ENCODE measurements at regions not wholly inside any gene's neighbourhood (a gene's known extent, or its start where the extent isn't known, plus 50 kb on each side); places are given as distances from the start of the nearest gene placed in this dataset.

DNA sequence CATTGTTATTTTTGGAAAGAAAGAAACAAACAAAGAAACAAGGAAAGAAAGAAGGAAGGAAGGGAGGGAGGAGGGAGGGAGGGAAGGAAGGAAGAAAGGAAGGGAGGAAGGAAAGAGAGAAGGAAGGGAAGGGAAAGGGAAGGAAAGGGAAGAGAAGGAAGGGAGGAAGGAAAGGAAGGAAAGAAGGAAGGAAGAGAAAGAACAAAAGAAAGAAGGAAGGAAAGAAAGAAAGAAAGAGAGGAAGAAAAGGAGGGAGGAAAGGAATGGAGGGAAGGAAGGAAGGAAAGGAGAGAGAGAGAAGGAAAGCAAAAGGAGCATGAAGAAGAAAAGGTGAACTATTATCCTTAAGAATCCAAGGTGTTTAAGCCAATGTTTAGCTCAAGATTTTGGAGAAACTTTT lies 262.7 kb upstream of the STT3B start:
- Mint-ChIP-seq H3K4me3 (no peak overlapping the region), H3K36me3 (ENCODE audit: low read depth) (no peaks in the 10 kb centered on the region), H3K4me1 (ENCODE audit: low read depth) (peaks cover 5% of the 10 kb centered on the region), H3K27me3 (no peaks in the 10 kb centered on the region), H3K9me3 (no peaks in the 10 kb centered on the region), H3K27ac (no peak overlapping the region)

DNA sequence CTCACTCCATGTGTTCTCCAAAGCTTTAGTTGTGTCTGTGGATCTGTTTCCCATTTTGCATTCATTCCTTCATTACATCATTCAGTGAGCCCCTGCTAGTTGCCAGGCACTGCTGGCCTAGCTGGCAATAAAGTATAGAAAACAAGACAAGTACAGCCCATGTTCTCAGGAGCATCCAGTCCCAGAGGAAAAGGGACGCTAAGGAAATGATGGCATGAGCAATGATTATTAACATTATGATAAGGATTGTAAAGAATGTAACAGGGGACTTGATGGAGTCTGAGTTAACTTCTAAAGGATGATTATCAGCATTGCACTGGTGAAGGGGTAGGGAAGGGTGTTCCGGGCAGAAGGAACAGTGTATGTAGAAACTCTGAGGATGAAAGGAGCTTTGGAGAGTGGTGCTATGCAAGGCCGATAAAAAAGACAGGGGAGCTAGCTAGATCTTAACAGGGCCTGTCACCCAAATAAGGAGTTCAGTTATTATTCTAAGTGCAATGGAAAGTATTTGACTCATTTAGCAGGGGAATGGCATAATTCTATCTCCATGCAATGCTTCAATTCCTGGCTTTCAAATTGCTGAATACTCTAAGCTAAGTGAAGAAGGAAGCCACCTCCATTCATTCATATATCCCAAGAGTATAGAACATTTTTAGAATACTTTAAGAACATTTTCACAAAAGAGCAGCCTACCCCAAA lies 258.2 kb upstream of the STT3B start:
- Mint-ChIP-seq H3K27me3 (no peaks in the 10 kb centered on the region), H3K4me3 (no peak overlapping the region), H3K36me3 (ENCODE audit: low read depth) (no peaks in the 10 kb centered on the region), H3K27ac (no peak overlapping the region), H3K9me3 (no peaks in the 10 kb centered on the region), H3K4me1 (ENCODE audit: low read depth) (no peaks in the 10 kb centered on the region)

DNA sequence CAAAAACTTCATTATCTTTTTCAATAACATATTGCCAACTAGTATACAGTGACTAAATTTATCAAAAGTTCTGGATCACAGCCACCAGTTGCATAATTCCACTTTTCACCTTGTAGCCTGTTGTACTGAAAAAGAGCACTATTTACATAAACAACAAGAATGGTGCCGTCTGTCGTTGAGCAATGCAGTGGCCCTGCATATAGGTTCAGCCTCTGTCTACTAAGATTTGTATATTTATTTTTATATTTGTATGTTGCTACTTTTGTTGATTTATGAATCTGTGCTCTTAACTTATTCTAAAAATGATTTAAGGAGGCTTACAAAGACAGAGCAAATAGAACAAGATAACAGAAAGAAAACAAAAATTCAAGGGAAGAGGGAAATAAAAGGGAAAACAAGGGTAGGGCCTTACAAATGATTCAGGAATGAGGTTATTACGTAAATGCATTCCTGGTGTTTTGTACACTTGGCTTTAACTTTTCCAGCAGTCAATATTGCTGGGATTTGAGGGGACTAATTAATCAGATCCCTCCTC lies 257.6 kb upstream of the STT3B start:
- Mint-ChIP-seq H3K27me3 (no peaks in the 10 kb centered on the region), H3K27ac (no peak overlapping the region), H3K9me3 (no peaks in the 10 kb centered on the region), H3K4me1 (ENCODE audit: low read depth) (no peaks in the 10 kb centered on the region), H3K36me3 (ENCODE audit: low read depth) (no peaks in the 10 kb centered on the region), H3K4me3 (no peak overlapping the region)

DNA sequence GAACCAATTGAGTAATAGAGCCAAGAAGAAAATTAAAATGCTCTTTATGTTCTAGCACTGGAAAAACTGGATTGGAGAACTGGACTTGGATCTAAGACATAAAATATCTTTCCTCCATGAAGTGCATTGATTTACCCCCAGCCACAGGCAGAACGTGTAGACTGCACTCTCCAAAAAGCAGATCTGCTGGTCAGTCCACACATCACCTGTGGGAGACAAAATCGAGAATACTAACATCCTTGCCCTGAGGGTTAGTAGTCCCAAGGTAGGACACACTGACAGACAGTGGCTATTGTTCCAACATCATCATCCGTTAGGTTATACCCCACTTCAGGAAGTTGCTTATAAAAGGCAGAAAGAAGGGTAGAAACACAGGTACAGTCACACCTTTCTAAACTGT lies 257.1 kb upstream of the STT3B start:
- Mint-ChIP-seq H3K27ac (no peak overlapping the region), H3K4me1 (ENCODE audit: low read depth) (no peaks in the 10 kb centered on the region), H3K9me3 (no peaks in the 10 kb centered on the region), H3K36me3 (ENCODE audit: low read depth) (no peaks in the 10 kb centered on the region), H3K27me3 (no peaks in the 10 kb centered on the region), H3K4me3 (no peak overlapping the region)

DNA sequence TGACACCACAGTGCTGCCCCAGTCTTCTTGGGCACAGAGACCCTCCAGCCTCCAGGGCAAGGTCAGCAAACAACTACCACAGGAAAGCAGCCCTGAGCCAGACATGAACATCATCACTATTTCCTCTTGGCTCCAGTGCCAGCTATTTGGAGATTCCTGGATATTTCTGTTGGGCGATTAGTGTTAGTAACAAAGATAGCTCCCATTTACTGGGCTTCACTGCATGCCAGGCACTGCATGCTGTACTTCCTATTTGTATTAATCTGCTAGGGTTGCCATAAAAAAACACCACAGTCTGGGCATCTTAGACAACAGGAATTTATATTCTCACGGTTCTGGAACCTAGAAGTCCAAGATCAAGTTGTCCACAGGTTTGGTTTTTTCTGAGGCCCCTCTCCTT lies 255.1 kb upstream of the STT3B start:
- Mint-ChIP-seq H3K27me3 (no peaks in the 10 kb centered on the region), H3K4me3 (no peak overlapping the region), H3K4me1 (ENCODE audit: low read depth) (no peaks in the 10 kb centered on the region), H3K36me3 (ENCODE audit: low read depth) (no peaks in the 10 kb centered on the region), H3K27ac (no peak overlapping the region), H3K9me3 (peaks cover 3% of the 10 kb centered on the region)

DNA sequence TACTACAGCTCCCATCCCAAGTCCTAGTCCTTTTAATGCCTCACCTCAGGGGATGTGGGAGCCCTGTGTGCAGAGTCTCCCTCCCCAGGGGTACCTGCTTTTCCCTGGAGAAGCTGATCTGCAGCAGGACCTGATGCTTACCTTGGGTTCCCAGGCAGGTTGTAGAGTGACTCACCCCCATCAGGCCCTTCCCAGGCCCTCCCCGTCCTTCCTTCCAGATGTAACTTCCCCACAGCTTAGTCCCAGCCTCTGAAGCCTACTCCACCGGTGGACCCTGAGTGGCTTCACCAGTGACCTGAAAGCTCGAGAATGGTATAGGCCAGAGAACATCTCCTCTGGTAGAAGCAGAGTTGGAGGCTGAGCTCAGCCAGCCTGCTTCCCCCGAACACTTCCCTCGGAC lies 254.2 kb upstream of the STT3B start:
- Mint-ChIP-seq H3K27me3 (no peaks in the 10 kb centered on the region), H3K4me1 (ENCODE audit: low read depth) (no peaks in the 10 kb centered on the region), H3K9me3 (peaks cover 7% of the 10 kb centered on the region), H3K27ac (no peak overlapping the region), H3K4me3 (no peak overlapping the region), H3K36me3 (ENCODE audit: low read depth) (no peaks in the 10 kb centered on the region)

DNA sequence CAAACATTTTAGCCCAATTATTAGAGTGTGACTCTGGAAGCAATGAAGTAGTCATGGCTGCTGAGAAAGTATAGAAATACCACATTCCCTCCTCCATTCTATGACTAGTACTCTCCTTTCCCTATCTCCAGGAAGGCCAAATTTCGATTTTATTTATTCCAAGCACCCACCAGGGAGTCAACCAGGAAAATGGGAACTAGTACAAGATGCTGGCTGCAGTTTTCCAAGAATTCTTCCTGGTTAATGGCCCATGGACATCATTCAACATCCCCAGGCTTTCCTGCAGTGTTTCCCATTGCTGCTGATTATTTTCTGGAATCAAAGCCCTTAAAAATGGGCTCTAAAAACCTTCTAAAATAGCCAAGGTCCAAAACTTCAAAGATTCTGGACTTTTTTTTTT lies 247.9 kb upstream of the STT3B start:
- peaks cover 8% of the 10 kb centered on the region for H3K9me3 Mint-ChIP-seq
- no peaks in the 10 kb centered on the region for H3K27me3 Mint-ChIP-seq

DNA sequence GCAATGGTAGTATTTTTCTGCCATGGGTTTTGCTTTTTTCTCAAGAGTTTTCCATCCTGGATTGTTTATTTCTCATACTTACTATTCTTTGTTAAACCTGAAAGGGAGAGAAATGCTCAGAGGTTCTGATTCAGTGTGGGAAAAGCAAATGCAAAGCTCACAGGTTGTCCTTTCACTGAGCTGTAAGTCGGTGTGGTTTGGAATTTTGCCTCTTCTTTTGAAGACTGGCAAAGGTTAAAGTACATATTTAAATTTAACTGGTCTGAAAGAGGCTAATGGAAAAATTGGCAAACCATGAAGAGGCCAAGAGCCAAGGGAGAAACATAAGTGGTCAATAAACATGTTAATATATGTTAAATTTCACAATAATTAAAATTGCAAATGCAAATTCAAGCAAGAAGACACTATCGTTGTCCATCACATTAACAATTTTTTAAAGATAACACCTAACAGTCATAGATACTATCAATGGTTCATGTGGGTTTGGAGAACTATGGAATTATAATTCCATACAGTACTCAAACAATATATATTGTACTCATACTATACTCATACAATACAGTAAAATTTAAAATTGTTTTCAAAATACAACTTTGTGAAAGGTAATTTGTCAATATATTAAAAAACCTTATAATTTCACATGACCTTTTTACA lies 246.8 kb upstream of the STT3B start:
- H3K4me3 Mint-ChIP-seq = no peak overlapping the region
- peaks cover 23% of the 10 kb centered on the region for H3K4me1 Mint-ChIP-seq (ENCODE audit: low read depth)
- H3K9me3 Mint-ChIP-seq = peaks cover 8% of the 10 kb centered on the region
- H3K36me3 Mint-ChIP-seq (ENCODE audit: low read depth) = no peaks in the 10 kb centered on the region
- H3K27ac Mint-ChIP-seq = no peak overlapping the region
- no peaks in the 10 kb centered on the region for H3K27me3 Mint-ChIP-seq

More for the DNA sequence above, 247.9 kb upstream of the STT3B start:
- Mint-ChIP-seq H3K4me1 (ENCODE audit: low read depth) (peaks cover 17% of the 10 kb centered on the region), H3K4me3 (no peak overlapping the region), H3K27ac (no peak overlapping the region), H3K36me3 (ENCODE audit: low read depth) (no peaks in the 10 kb centered on the region)

DNA sequence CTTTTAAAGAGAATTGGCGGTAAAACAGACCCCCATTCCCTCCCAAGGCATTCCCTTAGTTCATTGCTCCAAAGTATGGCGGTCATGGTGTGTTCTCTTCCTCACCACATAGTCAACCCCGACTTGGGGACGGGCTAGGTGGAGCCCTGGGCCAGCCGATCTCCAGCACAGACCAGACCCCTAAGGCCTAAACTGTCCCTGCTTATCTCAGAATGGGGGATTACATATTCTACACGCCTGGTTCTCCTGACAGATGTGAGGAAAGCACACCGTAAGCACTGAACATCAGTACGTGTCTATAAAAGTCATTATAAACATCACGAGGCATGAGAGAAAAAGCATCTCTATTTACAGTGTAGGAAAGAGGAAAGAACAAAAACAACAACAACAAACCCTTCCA lies 244.5 kb upstream of the STT3B start:
- H3K9me3 Mint-ChIP-seq = peaks cover 3% of the 10 kb centered on the region
- H3K4me3 Mint-ChIP-seq = no peak overlapping the region
- no peak overlapping the region for H3K27ac Mint-ChIP-seq
- peaks cover 23% of the 10 kb centered on the region for H3K4me1 Mint-ChIP-seq (ENCODE audit: low read depth)
- no peaks in the 10 kb centered on the region for H3K36me3 Mint-ChIP-seq (ENCODE audit: low read depth)
- H3K27me3 Mint-ChIP-seq = no peaks in the 10 kb centered on the region

DNA sequence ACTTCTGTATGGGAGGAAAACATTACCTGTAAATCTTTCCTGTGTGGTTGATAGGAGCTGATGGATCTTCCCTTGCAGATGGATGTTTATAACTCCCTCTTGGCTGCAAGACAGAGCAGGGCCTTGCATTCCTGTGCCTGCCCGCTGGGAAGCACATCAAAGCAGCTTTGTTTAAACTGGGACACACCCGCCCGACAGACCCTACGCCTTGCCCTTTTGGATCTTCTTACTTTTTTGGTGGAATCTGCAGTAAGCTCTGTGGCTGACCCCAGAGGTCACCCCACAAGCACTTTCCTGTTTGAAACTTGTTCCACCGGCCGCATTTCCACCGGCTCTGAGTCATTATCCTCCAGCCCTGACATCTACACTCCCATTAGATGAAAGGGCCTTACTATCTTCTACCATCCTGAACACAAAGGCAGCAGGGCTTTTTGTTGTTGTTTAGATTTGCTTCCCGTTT lies 244.1 kb upstream of the STT3B start:
- H3K4me3 Mint-ChIP-seq = no peak overlapping the region
- peaks cover 23% of the 10 kb centered on the region for H3K4me1 Mint-ChIP-seq (ENCODE audit: low read depth)
- no peak overlapping the region for H3K27ac Mint-ChIP-seq
- no peaks in the 10 kb centered on the region for H3K36me3 Mint-ChIP-seq (ENCODE audit: low read depth)
- no peaks in the 10 kb centered on the region for H3K9me3 Mint-ChIP-seq
- H3K27me3 Mint-ChIP-seq = no peaks in the 10 kb centered on the region

DNA sequence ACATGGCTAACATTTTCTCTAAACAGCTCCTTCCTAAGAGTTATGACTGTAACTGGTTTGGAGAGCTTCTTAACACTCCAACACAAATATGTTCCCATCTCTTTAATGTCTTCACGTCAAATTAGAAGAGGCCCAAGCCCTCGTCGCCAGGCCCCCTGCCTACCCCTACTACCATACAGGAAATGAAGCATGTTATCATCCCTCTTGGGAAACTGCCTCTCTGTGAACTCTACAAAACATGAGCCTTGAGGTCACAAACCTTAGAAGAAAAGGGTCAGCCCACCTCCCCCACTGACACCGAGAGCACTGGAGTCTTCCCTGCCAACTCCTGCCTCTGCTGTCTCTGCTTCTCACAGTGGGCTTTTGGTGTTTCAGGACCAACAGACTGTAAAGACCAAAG lies 243.1 kb upstream of the STT3B start:
- peaks cover 23% of the 10 kb centered on the region for H3K4me1 Mint-ChIP-seq (ENCODE audit: low read depth)
- H3K27ac Mint-ChIP-seq = no peak overlapping the region
- no peaks in the 10 kb centered on the region for H3K36me3 Mint-ChIP-seq (ENCODE audit: low read depth)
- no peak overlapping the region for H3K4me3 Mint-ChIP-seq
- no peaks in the 10 kb centered on the region for H3K27me3 Mint-ChIP-seq
- H3K9me3 Mint-ChIP-seq = no peaks in the 10 kb centered on the region

DNA sequence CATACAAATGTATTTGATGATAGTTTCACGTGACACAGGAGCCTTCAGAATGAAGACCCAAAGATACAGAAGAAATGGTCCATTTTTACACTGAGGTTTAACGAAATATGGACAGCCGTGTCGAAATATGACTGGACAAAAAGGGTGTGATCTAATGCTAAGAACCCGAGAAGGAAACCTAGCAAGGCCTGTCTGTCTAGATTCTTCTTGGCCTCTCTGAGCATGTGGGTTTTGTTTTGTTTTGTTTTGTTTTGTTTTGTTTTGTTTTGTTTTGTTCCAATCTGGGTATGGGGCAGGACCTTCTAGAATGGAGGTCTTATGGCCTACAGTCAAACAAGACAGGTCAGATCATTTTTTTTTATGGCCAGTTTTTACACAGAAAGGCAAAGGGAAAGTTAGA lies 242.7 kb upstream of the STT3B start:
- Mint-ChIP-seq H3K36me3 (ENCODE audit: low read depth) (no peaks in the 10 kb centered on the region), H3K4me1 (ENCODE audit: low read depth) (peaks cover 23% of the 10 kb centered on the region), H3K4me3 (no peak overlapping the region), H3K27ac (peak overlapping the region; percentile 24), H3K27me3 (no peaks in the 10 kb centered on the region), H3K9me3 (no peaks in the 10 kb centered on the region)

DNA sequence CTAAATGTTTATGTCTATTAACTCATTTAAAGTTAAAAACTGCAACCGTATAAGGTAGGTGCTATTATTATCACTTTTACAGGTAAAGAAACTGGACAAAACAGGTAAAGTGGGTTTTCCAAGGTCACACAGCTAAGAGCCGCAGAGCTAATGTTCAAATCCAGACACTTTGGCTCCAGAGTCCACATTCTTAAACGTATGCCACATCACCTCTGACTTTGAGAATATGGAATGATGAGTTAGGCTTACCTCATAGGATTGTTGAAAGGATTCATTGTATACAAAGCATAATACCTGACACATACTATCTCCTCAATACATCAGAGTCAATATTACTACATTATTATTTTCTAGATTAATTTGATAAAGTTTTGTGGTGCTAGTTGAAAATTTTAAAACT lies 240.9 kb upstream of the STT3B start:
- no peak overlapping the region for H3K4me3 Mint-ChIP-seq
- H3K27ac Mint-ChIP-seq = no peak overlapping the region
- H3K4me1 Mint-ChIP-seq (ENCODE audit: low read depth) = peaks cover 23% of the 10 kb centered on the region
- no peaks in the 10 kb centered on the region for H3K9me3 Mint-ChIP-seq
- no peaks in the 10 kb centered on the region for H3K27me3 Mint-ChIP-seq
- no peaks in the 10 kb centered on the region for H3K36me3 Mint-ChIP-seq (ENCODE audit: low read depth)

DNA sequence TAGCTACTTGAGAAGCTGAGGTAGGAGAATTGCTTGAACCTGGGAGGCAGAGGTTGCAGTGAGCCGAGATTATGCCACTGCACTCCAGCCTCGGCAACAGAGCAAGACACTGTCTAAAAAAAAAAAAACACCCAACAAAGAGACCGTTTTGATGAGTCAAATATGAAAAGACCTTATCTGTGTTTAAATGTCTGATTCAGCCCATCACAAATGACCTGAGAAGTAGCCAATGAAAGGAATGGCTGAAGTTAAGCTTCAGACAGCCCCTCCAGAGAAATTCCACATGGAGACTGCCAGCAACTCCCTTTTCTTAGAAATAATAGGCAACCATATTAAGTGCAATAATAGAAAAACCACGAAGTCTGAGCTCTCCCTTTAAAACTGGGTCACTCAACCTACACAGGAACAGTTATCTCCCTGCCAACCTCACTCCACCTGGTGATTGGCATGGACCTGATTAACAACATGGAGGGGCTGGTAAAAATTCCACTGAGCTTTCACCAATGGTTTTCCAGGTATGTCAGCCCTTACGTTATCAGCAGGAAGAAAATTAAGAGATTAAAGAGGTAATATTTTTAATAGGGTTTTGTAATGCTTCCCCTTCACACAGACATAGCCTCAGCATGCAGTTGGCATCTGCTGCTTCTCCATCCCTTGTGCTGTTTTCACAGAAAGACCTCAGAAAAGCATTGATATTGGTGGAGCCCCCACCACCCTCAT lies 238.1 kb upstream of the STT3B start:
- H3K36me3 Mint-ChIP-seq (ENCODE audit: low read depth) = no peaks in the 10 kb centered on the region
- peaks cover 7% of the 10 kb centered on the region for H3K9me3 Mint-ChIP-seq
- H3K27ac Mint-ChIP-seq = no peak overlapping the region
- no peaks in the 10 kb centered on the region for H3K27me3 Mint-ChIP-seq
- H3K4me1 Mint-ChIP-seq (ENCODE audit: low read depth) = peaks cover 8% of the 10 kb centered on the region
- no peak overlapping the region for H3K4me3 Mint-ChIP-seq

DNA sequence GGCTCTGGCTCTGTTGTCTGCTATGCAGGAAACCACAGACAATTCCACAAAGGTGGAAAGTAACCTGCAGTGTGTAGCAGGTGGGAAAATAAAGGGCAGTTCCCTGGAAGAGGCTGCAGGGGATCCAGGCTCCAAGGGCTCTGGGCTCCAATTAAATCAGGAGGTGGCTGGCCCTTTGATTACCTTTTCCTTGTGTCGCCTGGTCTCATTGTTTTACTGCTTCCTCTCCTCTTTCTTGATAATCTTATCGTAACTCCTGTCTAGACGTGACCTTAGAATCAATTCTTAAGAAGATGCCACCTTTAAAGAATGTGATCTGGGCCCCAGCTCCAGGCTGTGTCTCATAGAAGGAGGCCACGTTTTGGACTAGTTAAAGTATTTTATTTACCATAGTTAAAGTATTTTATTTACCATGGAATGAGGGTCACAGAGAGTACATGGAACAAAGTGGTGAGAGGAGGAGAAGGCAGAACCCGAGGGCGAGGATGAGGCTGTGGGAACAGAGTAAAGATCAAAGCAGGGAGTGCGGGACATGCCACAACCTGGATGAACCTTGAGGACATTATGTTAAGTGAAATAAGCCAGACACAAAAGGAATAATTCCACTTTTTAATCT lies 237.5 kb upstream of the STT3B start:
- Mint-ChIP-seq H3K4me3 (no peak overlapping the region), H3K27me3 (no peaks in the 10 kb centered on the region), H3K4me1 (ENCODE audit: low read depth) (peaks cover 1% of the 10 kb centered on the region), H3K36me3 (ENCODE audit: low read depth) (no peaks in the 10 kb centered on the region), H3K9me3 (peaks cover 7% of the 10 kb centered on the region), H3K27ac (no peak overlapping the region)

Data from stimulated activated naive CD8-positive, alpha-beta T cell treated with anti-CD3 and anti-CD28 coated beads, Interleukin-15, Interleukin-2, amounts not matched to agents 100 ng/mL and 50 ng/mL, for 24 hours (primary cell).